Heart right ventricle (tissue), 16 donors: ENCODE measurements at regions not wholly inside any gene's neighbourhood (a gene's known extent, or its start where the extent isn't known, plus 50 kb on each side); places are given as distances from the start of the nearest gene placed in this dataset.

Experiments
- ATAC-seq, 8 donors: fragments of 200-7000 bp; cut with Tn5 transposase; one replicate each; pipeline ENCODE4 v1.9.1; 2020; ENCODE audit warnings: mild to moderate bottlenecking in 8 of 8, moderate library complexity in 8 of 8, moderate number of reproducible peaks in 1 of 8
- DNase-seq, 2 donors: peaks; one replicate each; pipeline ENCODE4 v3.0.0-alpha.2; 2020
- H3K27ac ChIP-seq, 10 donors: fragments of 200-600 bp; sonication (generic) in 2 of 10; one replicate each; pipeline versions ENCODE4 v1.5.0 to v1.8.0; 2020 to 2022; ENCODE audit warnings: mild to moderate bottlenecking in 3 of 10
- H3K27me3 ChIP-seq, 7 donors: fragments of 200-600 bp; one replicate each; pipeline ENCODE4 v1.8.0; 2021 to 2022; ENCODE audit warnings: mild to moderate bottlenecking in 2 of 7
- H3K36me3 ChIP-seq, 9 donors: fragments of 200-600 bp; sonication (generic) in 1 of 9; one replicate each; pipeline versions ENCODE4 v1.5.0 to v1.8.0; 2020 to 2022; ENCODE audit warnings: mild to moderate bottlenecking in 2 of 9
- H3K4me1 ChIP-seq, 9 donors: fragments of 200-600 bp; sonication (generic) in 1 of 9; one replicate each; pipeline versions ENCODE4 v1.5.0 to v1.8.0; 2020 to 2022; ENCODE audit warnings: mild to moderate bottlenecking in 4 of 9
- H3K4me3 ChIP-seq, 10 donors: fragments of 200-600 bp; sonication (generic) in 2 of 10; one replicate each; pipeline versions ENCODE4 v1.5.0 to v1.8.0; 2020 to 2022; ENCODE audit warnings: mild to moderate bottlenecking in 7 of 10, moderate library complexity in 2 of 10
- H3K9me3 ChIP-seq, 11 donors: fragments of 200-600 bp in 10 of 11; sonication (generic) in 2 of 11; one replicate each; pipeline versions ENCODE4 v1.5.0 to v1.8.0; 2013 to 2022; ENCODE audit warnings: mild to moderate bottlenecking in 2 of 11, control low read depth in 1 of 11, moderate library complexity in 1 of 11
- WGBS, 2 donors: extraction: QIAGEN DNeasy Blood & Tissue Kit; methylation state at CpG; one replicate each; pipeline ENCODE4 v1.1.7; 2013; ENCODE audit warnings: inconsistent platforms in 1 of 2; 5-methylcytosine and 5-hydroxymethylcytosine counted together
- intact Hi-C, 10 donors: fragments of 100-400 bp; cut with DNase I; formaldehyde crosslinking; loops; one replicate each; pipeline versions ENCODE4 v1.11.1 to v1.14.2; 2022
- TF ChIP-seq, protein P1 (sequence below), 9 donors: fragments of 200-600 bp; sonication (generic) in 2 of 9; IDR thresholded peaks; one replicate each; pipeline versions ENCODE4 v1.5.0 to v1.8.0; 2021 to 2022; ENCODE audit warnings: antibody characterized with exemption in 9 of 9, mild to moderate bottlenecking in 5 of 9, moderate library complexity in 1 of 9
- donor health status: Arrhythmogenic right ventricular cardiomyopathy.
- donor health status: ischemic (EF 13 %, LVEDD 7.1; RV severe dilation, severe dysfunction).
- donor health status: healthy with polysubstance abuse.
- donor health status: DM: no; HTN: yes; CAD: no.
- donor health status: DM: no; HTN: no; CAD: no.
- donor health status: ischemic (EF 25% LVEDD 6.9; RV normal size, moderate dysfunction).
- donor health status: ischemic (EF 25% LVEDD 5.7; RV mildly dilated, moderate dysfunction).
- donor health status: healthy.
- donor health status: DM: yes; HTN: yes; CAD: no.
- donor health status: Ischemic cardiomyopathy.
- donor health status: ischemic (EF 35%, LVEDD 5.7; RV mildly dilated, moderate dysfunction).
- donor health status: nonischemic (EF 11% LVEDD 7.7; RV severe dilation, severe dysfunction).
- donor health status: DM: yes; HTN: yes; CAD: no.
- donor health status: PGD.
- donor health status: ischemic (EF 29% LVEDD 5.4; RV normal size, mild dysfunction).
- donor health status: nonischemic (EF 23%, LVEDD 6.1; RV moderate dilation, normal function).

DNA sequence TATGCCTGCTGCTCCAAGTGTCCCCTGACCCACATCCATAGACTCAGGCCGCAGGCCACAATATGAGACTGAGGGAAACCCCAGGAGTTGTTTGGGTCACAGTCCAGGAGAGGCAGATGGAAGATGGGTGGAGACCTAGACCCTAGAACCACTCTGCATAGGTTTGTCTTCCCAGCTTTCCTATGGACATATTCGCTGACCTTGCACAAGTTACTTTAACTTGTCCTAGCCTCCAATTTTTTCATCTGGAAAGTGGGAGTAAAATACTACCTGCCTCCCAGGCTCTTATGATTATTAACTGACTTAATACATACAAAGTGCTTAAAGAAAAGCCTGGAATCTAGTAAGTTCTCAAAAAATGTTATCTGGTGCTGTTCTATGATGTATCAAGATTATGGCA lies 157.1 kb upstream of the IFNG-AS1 start:
- intact Hi-C loops = loop anchor here in 1 of 10 donors (10.0 kb wide), 1 partner anchor 93 kb away; no protein-coding TSS in a partner anchor

DNA sequence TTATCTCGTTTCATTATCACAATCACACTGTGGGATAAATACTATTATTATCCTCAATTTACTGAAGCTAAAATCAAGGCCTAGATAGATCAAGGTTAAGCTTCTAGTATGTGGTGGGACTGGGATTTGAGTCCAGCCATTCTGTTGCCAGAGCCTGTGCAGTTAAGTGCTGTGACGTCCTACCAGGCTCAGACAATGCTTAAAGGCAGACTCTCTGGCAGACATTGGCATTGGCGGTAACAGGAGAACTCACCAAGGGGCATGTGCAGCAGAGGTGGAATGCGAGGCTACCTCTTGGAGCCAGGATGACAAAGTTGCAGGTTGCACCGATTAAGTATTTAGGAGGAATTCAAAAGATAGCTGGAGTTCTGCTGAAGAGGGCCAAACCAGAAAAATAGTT lies 155.6 kb upstream of the IFNG-AS1 start:
- peaks cover 0 to 21% (median 3%) of the 10 kb centered on the region in 11 donors for H3K9me3 ChIP-seq
- WGBS, 2 donors = 87 to 89% methylated on average over 5 of the region's 5 CpGs
- no peak for ATAC-seq
- TF ChIP-seq, protein P1, sequence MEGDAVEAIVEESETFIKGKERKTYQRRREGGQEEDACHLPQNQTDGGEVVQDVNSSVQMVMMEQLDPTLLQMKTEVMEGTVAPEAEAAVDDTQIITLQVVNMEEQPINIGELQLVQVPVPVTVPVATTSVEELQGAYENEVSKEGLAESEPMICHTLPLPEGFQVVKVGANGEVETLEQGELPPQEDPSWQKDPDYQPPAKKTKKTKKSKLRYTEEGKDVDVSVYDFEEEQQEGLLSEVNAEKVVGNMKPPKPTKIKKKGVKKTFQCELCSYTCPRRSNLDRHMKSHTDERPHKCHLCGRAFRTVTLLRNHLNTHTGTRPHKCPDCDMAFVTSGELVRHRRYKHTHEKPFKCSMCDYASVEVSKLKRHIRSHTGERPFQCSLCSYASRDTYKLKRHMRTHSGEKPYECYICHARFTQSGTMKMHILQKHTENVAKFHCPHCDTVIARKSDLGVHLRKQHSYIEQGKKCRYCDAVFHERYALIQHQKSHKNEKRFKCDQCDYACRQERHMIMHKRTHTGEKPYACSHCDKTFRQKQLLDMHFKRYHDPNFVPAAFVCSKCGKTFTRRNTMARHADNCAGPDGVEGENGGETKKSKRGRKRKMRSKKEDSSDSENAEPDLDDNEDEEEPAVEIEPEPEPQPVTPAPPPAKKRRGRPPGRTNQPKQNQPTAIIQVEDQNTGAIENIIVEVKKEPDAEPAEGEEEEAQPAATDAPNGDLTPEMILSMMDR (IDR thresholded peaks at IDR 0.05) = no peak
- no peak overlapping the region for H3K27ac ChIP-seq
- H3K36me3 ChIP-seq = no peaks in the 10 kb centered on the region
- intact Hi-C loops = loop anchor here in 1 of 10 donors (10.0 kb wide), 1 partner anchor 91 kb away; no protein-coding TSS in a partner anchor
- H3K4me3 ChIP-seq = no peak overlapping the region
- peaks cover 0 to 3% (median 2%) of the 10 kb centered on the region in 9 donors for H3K4me1 ChIP-seq
- H3K27me3 ChIP-seq = no peaks in the 10 kb centered on the region
- no peak for DNase-seq

More for the DNA sequence above, 157.1 kb upstream of the IFNG-AS1 start:
- Histone ChIP-seq H3K4me3 (no peak overlapping the region), H3K9me3 (peaks cover 0 to 8% (median 0%) of the 10 kb centered on the region in 11 donors), H3K36me3 (no peaks in the 10 kb centered on the region), H3K27me3 (no peaks in the 10 kb centered on the region), H3K27ac (no peak overlapping the region), H3K4me1 (peaks cover 0 to 17% (median 11%) of the 10 kb centered on the region in 9 donors)
- ATAC-seq (no peak), DNase-seq (no peak)
- WGBS, 2 donors = 99 to 100% methylated on average over 2 of the region's 2 CpGs
- TF ChIP-seq, protein P1 (IDR thresholded peaks at IDR 0.05) = no peak

GRCh38 chr12:67837876-67838275 lies 151.4 kb upstream of the IFNG-AS1 start:
- H3K27me3 ChIP-seq = no peaks in the 10 kb centered on the region
- WGBS, 2 donors = 72 to 80% methylated on average over 1 of the region's 1 CpG
- no peaks in the 10 kb centered on the region for H3K4me1 ChIP-seq
- H3K4me3 ChIP-seq = no peak overlapping the region
- peaks cover 0 to 31% (median 4%) of the 10 kb centered on the region in 11 donors for H3K9me3 ChIP-seq
- DNase-seq (no peak), ATAC-seq (no peak)
- no peak overlapping the region for H3K27ac ChIP-seq
- TF ChIP-seq, protein P1 (IDR thresholded peaks at IDR 0.05) = no peak
- H3K36me3 ChIP-seq = no peaks in the 10 kb centered on the region
- intact Hi-C loops = loop anchor here in 1 of 10 donors (10.0 kb wide), 1 partner anchor 87 kb away; no protein-coding TSS in a partner anchor

DNA sequence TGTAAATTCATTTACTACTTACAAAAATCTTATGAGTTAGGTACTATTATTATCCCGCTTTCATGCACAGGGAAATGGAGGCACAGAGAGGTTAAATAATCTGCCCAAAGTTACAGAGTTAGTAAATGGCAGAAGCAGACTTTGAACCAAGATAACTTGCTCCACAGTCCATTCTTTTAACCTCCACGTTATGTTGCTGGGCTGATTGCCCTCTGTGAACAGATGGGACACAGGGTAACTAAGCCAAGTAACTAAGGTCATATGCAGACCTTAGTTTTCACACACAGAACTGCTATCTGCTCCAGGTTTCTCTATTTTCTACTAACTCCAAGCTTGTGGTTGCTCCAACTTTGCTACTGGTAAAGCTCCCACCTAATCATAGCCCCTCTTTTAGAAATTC lies 147.1 kb upstream of the IFNG-AS1 start:
- WGBS, 2 donors = 61 to 64% methylated on average over 2 of the region's 2 CpGs
- TF ChIP-seq, protein P1 (IDR thresholded peaks at IDR 0.05) = no peak
- H3K27ac ChIP-seq = no peak overlapping the region
- DNase-seq (no peak), ATAC-seq (no peak)
- no peaks in the 10 kb centered on the region for H3K27me3 ChIP-seq
- H3K9me3 ChIP-seq = peaks cover 0 to 23% (median 4%) of the 10 kb centered on the region in 11 donors
- H3K4me3 ChIP-seq = no peak overlapping the region
- no peaks in the 10 kb centered on the region for H3K36me3 ChIP-seq
- no peaks in the 10 kb centered on the region for H3K4me1 ChIP-seq
- intact Hi-C loops = no loop called here
